GM19193 (cell line): ENCODE measurements at regions not wholly inside any gene's neighbourhood (a gene's known extent, or its start where the extent isn't known, plus 50 kb on each side); places are given as distances from the start of the nearest gene placed in this dataset.

ENCODE experiments used
- POLR2A ChIP-seq: IDR thresholded peaks from 4 replicates; pipeline ENCODE4 v1.6.1; 2011; ENCODE audit not compliant: insufficient read depth, insufficient read length; ENCODE audit errors: extremely low read depth

DNA sequence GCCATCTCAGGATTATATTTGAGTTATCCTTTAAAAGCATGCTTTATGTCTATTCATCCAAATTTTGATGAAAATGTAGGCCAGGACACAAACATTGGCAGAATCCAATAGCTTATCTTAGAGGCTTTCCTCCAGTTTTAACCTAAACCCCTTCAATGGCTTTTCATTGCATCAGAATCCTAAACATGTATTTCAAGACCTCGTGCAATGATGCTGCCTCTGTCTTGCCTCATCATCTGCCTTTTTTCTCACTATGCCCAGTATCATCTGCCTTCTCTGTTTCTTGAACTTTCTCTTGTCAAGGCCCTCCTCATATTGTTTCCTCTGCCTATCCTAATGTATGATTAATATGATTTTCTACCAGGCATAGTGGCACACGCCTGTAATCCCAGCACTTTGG is 76.1 kb upstream of the MAP4 start:
- no peak for TF ChIP-seq POLR2A

DNA sequence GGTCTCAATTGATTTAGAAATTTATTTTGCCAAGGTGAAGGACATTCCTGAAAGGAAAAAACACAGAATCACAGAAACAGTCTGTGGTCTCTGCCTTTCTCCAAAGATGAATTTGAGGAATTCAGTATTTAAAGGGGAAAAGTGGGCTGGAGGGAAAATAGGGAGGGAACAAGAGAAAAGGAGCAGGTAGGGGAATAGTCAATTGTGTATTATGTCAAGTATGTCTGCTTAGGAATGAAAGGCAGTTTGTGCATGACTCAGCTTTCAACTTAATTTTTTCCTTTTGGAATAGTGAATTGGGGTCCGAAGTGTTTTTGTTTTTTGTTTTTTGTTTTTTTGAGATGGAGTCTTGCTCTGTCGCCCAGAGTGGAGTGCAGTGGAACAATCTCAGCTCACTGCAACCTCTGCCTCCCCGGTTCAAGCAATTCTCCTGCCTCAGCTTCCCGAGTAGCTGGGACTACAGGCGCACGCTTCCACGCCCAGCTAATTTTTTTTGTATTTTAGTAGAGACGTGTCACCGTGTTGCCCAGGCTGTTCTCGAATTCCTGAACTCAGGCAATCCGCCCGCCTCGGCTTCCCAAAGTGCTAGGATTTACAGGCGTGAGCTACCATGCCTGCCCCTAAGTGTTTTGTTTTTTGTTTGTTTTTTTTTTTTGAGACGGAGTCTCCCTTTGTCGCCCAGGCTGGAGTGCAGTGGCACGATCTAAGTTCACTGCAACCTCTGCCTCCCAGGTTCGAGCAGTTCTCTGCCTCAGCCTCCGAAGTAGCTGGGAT is 74.1 kb upstream of the MAP4 start:
- no peak for TF ChIP-seq POLR2A

DNA sequence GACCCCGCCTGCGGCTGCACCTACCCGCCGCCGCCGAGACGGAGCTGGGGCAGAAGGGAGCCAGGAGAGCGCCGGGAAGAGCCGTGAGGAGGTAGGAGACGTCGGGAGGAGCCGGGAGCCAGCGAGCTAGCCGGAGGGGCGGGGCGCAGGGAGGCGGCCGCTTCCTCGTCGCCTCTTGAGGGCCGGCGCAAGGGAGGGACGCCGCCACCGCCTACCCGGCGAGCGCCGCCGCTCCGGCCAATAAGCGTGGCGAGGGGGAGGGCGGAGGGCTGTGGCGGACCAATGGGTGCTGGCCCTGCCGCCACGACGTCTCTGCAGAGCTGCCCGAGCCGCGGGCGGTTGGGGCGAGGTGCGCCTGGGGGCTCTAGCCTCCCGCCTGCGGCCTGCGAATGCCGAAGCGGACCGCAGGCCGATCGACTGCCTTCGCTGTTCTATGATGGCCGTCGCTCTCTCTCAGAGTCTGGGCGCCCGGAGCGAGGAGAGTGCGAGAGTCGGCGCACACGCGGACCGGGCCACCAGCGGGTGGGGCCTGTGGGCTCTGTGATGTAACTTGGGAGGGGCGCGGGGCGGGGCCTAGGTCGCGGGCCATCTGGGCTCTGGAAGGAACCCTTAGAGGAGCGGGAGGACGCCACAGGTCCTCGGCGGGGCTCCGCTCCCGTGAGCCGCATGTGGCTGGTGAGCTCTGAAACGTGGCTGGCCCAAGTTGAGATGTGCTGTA is 72.7 kb upstream of the MAP4 start:
- peak; percentile 92 for TF ChIP-seq POLR2A

DNA sequence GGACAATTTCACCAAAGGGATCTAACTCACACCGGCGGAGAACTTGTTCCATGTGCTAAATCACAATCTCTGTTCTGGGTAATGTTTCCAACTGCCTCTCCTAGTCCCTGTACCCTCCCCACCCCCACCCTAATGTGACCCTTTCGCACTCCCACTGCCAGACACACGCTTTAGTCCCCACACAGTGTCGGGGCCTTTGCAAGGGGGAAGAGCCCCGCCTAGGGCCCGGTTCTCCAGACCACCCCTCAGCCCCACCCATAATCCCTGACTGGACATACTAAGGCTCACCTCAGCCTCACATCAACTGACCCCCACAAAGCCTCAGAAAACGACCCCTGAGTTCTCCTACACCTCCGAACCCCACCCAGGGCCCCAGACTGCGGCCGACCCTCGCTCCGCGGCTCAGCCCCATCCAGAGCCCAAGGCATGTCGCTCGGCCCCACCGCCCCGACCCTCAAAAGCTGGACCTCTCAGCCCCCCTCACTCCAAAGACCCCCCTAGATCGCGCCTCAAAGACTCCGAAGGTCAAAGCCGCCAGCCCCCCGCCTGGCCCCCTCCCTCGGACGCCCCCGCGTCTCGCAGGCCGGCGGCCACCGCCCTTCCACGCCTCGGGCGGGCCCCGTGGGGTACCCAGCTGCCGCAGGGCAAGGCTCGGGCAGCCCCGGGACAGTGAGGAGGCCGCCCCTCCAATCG is 72.0 kb upstream of the MAP4 start:
- peak; percentile 9 for TF ChIP-seq POLR2A

DNA sequence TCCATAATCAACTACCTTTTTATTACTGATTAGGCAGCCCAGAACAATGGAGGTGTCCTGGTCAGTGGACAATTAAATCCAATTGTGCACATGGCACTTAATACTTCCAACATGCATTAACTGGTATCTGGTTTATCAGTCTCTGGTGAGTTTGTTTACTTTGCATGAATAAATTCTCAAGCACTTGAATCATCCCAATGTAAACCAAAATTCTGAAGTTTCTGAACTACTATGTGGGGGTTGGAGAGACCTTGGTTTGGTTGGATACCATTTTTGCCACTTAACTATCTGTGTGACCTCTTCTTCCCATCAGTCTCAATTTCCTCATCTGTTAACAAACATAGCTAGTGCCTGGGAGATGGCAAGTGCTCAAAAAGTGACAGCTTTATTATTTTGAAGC is 70.5 kb upstream of the MAP4 start:
- no peak for TF ChIP-seq POLR2A

DNA sequence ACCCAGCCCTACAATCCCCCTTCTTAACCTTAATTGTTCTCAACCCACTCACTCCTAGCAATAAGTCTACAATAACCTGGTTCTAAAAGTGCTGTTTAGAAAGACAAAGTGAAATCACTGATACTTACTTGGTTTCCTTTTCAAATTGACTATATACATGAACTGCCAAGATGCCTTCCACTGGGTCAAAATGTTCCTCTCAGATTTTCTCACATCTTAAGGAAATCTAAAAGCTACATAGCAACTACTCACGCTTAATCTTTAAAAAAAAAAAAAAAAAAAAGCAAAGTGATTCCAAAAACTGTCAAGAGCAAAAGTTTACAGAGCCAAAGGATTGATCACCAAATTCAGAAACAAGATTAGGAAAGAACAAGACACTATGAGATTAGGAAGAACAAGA is 68.7 kb upstream of the MAP4 start:
- TF ChIP-seq POLR2A = no peak

DNA sequence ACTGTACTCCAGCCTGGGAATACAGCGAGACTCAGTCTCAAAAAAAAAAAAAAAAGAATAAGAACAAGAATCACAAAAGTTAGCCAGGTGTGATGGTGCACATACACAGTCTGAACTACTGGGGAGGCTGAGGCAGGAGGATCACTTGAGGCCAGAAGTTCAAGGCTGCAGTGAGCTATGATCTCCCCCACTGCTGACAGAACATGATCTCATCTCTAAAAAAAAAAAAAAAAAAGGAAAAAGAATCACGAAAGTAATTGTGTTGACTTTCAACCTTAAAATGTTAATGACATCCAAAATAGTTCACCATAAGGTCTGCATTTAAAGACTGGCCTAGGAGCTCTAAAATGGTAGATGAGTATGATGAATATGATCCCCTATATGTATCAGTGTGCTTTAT is 68.0 kb upstream of the MAP4 start:
- TF ChIP-seq POLR2A = no peak

DNA sequence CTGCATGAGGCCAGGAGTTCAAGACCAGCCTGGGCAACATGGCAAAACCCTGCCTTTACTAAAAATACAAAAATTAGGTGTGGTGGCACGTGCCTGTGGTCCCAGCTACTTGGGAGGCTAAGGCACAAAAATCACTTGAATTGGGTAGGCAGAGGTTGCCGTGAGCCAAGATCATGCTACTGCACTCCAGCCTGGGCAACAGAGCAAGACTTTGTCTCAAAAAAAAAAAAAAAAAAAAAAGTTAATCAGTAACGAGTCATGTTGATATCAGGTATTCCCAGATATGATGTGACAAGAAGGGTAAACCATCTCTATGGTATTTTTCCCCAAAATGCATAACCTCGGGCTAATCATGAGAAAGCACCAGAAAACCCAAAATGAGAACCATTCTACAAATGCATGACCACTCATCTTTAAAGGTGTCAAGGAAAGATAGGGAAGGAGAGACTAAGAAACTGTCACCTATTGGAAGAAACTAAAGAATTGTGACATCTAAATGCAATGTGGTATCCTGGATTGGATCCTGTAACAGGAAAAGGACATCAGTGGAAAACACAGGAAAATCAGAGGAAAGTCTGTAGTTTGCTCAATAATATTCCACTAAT is 66.5 kb upstream of the MAP4 start:
- TF ChIP-seq POLR2A = no peak

DNA sequence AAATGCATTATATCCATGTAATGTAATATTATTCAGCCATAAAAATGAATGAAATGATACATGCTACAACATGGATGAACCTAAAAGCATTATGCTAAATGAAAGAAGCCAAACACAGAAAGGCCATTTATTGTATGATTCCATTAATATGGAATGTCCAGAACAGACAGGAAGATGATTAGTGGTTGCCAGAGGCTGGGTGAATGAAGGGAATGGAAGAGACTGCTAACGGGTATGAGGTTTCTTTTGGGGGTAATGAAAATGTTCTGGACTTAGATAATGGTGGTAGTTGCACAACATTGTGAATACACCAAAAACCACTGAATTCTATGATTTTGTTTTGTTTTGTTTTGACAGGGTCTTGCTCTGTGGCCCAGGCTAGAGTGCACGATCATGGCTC is 61.6 kb upstream of the MAP4 start:
- TF ChIP-seq POLR2A = no peak

DNA sequence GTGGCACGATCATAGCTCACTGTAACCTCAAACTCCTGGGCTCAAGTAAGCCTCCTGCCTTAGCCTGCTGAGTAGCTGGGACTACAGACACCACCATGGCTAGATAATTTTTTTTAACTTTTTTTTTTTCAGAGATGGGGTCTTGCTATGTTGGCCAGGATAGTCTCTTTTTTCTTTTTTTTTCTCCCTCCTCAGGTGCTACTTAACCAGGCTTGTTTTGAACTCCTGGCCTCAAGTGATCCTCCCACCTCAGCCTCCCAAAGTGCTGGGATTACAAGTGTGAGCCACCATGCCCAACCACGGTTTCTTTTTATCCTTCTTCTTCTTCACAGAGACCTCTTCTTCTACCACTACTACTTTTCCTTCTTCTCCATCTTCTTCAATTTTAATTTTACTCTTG is 53.8 kb upstream of the MAP4 start:
- no peak for TF ChIP-seq POLR2A

DNA sequence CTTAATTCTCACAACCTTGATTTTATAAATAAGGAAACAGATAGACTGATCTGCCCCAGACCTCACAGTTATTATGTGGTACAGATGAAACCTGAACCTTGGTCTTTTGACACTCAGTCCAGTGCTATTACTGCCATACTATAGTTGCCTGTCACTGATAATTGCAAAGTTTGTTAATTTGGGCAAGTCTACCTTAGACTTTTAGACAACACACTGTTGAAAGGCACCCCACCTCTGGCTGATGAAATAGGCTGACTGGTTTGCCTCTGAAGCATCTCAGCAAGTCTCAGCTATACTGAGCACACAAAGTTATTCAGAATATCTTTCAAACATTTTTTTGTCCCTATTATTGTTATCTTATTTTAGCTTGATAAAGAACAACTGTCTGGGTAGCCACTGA is 53.1 kb upstream of the MAP4 start:
- no peak for TF ChIP-seq POLR2A

DNA sequence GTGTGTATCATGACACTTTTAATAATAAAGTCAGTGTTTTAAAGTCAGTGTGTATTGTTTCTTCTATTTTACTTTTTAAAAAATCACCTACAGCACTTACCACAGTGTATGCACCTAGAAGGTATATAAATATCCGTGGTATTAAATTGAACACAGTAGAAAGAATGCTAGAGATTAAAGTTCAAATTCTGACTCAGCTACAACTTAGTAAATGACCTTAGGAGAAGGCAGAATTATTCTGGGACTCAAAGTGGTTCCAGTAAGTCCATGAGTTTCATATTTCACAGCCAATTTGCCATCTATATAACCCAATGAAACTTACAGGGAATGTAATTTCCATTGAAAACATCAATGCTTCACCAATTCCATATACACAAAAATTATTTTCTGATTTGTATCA is 52.7 kb upstream of the MAP4 start:
- TF ChIP-seq POLR2A = no peak

DNA sequence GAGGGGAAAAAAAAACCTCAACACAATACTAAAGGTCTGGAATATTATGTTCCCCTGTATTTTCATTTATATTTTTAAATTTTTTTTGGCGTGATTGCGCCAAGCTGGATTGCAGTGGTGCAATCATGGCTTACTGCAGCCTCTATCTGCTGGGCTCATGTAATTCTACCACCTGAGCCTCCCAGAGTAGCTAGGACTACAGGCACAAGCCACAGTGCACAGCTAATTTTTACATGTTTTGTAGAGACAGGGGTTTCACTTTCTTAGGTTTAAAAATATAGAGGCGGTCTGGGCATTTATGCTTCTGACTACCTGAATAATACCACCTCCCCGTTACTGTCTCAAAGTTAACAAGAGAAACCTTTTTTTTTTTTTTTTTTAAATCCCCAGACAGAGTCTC is 51.1 kb upstream of the MAP4 start:
- TF ChIP-seq POLR2A = no peak
